Muscle layer of duodenum (tissue), 2 donors: ENCODE measurements at regions not wholly inside any gene's neighbourhood (a gene's known extent, or its start where the extent isn't known, plus 50 kb on each side); places are given as distances from the start of the nearest gene placed in this dataset.

Experiments used
- H3K27ac ChIP-seq: one replicate; pipeline ENCODE4 v1.7.0; 2013; ENCODE audit warnings: mild to moderate bottlenecking, low read length
- H3K27me3 ChIP-seq: one replicate; pipeline ENCODE4 v1.7.0; 2013; ENCODE audit warnings: low read depth, mild to moderate bottlenecking, control low read depth, low read length
- H3K36me3 ChIP-seq, 2 donors: one replicate each; pipeline ENCODE4 v1.7.0; 2013; ENCODE audit warnings: low read length in 2 of 2, control low read depth in 1 of 2, mild to moderate bottlenecking in 1 of 2; ENCODE audit not compliant: insufficient read depth in 2 of 2, control insufficient read depth in 1 of 2
- H3K4me1 ChIP-seq, 2 donors: one replicate each; pipeline ENCODE4 v1.7.0; 2013; ENCODE audit warnings: low read length in 2 of 2, mild to moderate bottlenecking in 2 of 2, control low read depth in 1 of 2, moderate library complexity in 1 of 2; ENCODE audit not compliant: insufficient read depth in 2 of 2, control insufficient read depth in 1 of 2
- H3K4me3 ChIP-seq, 2 donors: one replicate each; pipeline ENCODE4 v1.7.0; 2013; ENCODE audit warnings: low read length in 2 of 2, low read depth in 1 of 2, mild to moderate bottlenecking in 1 of 2
- H3K9me3 ChIP-seq, 2 donors: one replicate each; pipeline ENCODE4 v1.7.0; 2013; ENCODE audit warnings: low read length in 2 of 2, control low read depth in 1 of 2, mild to moderate bottlenecking in 1 of 2; ENCODE audit not compliant: control insufficient read depth in 1 of 2
- donor health status: healthy.

GRCh38 chr7:33807155-33807530 is 98.2 kb upstream of the BMPER start:
- H3K27me3 ChIP-seq = no peaks in the 10 kb centered on the region
- no peaks in the 10 kb centered on the region for H3K9me3 ChIP-seq
- no peak overlapping the region for H3K27ac ChIP-seq
- H3K36me3 ChIP-seq = no peaks in the 10 kb centered on the region
- H3K4me3 ChIP-seq = no peak overlapping the region
- H3K4me1 ChIP-seq = peaks cover 0 to 9% of the 10 kb centered on the region in 2 donors

- Histone ChIP-seq H3K9me3 (no peaks in the 10 kb centered on the region), H3K27me3 (no peaks in the 10 kb centered on the region), H3K4me3 (no peak overlapping the region), H3K36me3 (no peaks in the 10 kb centered on the region), H3K4me1 (peaks cover 0 to 9% of the 10 kb centered on the region in 2 donors), H3K27ac (no peak overlapping the region)
Measured at GRCh38 chr7:33807779-33808482, 97.4 kb upstream of the BMPER start.

GRCh38 chr7:33809228-33809627 is 96.1 kb upstream of the BMPER start:
- peaks cover 0 to 9% of the 10 kb centered on the region in 2 donors for H3K4me1 ChIP-seq
- no peaks in the 10 kb centered on the region for H3K27me3 ChIP-seq
- no peaks in the 10 kb centered on the region for H3K36me3 ChIP-seq
- H3K4me3 ChIP-seq = no peak overlapping the region
- H3K27ac ChIP-seq = no peak overlapping the region
- H3K9me3 ChIP-seq = no peaks in the 10 kb centered on the region

- Histone ChIP-seq H3K9me3 (no peaks in the 10 kb centered on the region), H3K27me3 (no peaks in the 10 kb centered on the region), H3K4me3 (no peak overlapping the region), H3K4me1 (peaks cover 0 to 9% of the 10 kb centered on the region in 2 donors), H3K36me3 (no peaks in the 10 kb centered on the region), H3K27ac (no peak overlapping the region)
Measured at GRCh38 chr7:33810356-33810755, 95.0 kb upstream of the BMPER start.

- Histone ChIP-seq H3K36me3 (no peaks in the 10 kb centered on the region), H3K4me1 (no peaks in the 10 kb centered on the region), H3K4me3 (no peak overlapping the region), H3K27me3 (no peaks in the 10 kb centered on the region), H3K27ac (no peak overlapping the region), H3K9me3 (peaks cover 0 to 3% of the 10 kb centered on the region in 2 donors)
Measured at GRCh38 chr7:33813331-33813730, 92.0 kb upstream of the BMPER start.

GRCh38 chr7:33814400-33814799 is 90.9 kb upstream of the BMPER start:
- no peaks in the 10 kb centered on the region for H3K27me3 ChIP-seq
- peak overlapping the region in 1 of 2 donors; percentile 37 for H3K4me3 ChIP-seq
- no peaks in the 10 kb centered on the region for H3K4me1 ChIP-seq
- H3K36me3 ChIP-seq = no peaks in the 10 kb centered on the region
- H3K27ac ChIP-seq = no peak overlapping the region
- peaks cover 0 to 3% of the 10 kb centered on the region in 2 donors for H3K9me3 ChIP-seq

GRCh38 chr7:33814936-33815335 is 90.4 kb upstream of the BMPER start:
- no peaks in the 10 kb centered on the region for H3K36me3 ChIP-seq
- H3K27ac ChIP-seq = no peak overlapping the region
- H3K4me3 ChIP-seq = peak overlapping the region; percentile 6 to 37
- no peaks in the 10 kb centered on the region for H3K4me1 ChIP-seq
- no peaks in the 10 kb centered on the region for H3K27me3 ChIP-seq
- peaks cover 0 to 3% of the 10 kb centered on the region in 2 donors for H3K9me3 ChIP-seq

GRCh38 chr7:33815336-33815735 is 90.0 kb upstream of the BMPER start:
- Histone ChIP-seq H3K36me3 (no peaks in the 10 kb centered on the region), H3K9me3 (peaks cover 0 to 3% of the 10 kb centered on the region in 2 donors), H3K27me3 (no peaks in the 10 kb centered on the region), H3K27ac (no peak overlapping the region), H3K4me3 (peak overlapping the region in 1 of 2 donors; percentile 6), H3K4me1 (no peaks in the 10 kb centered on the region)

GRCh38 chr7:33816106-33816505 is 89.2 kb upstream of the BMPER start:
- Histone ChIP-seq H3K27ac (no peak overlapping the region), H3K36me3 (no peaks in the 10 kb centered on the region), H3K27me3 (no peaks in the 10 kb centered on the region), H3K4me1 (no peaks in the 10 kb centered on the region), H3K9me3 (peaks cover 0 to 3% of the 10 kb centered on the region in 2 donors), H3K4me3 (no peak overlapping the region)

- Histone ChIP-seq H3K4me1 (no peaks in the 10 kb centered on the region), H3K4me3 (no peak overlapping the region), H3K9me3 (peaks cover 0 to 3% of the 10 kb centered on the region in 2 donors), H3K27me3 (no peaks in the 10 kb centered on the region), H3K36me3 (no peaks in the 10 kb centered on the region), H3K27ac (no peak overlapping the region)
Measured at GRCh38 chr7:33819658-33820057, 85.7 kb upstream of the BMPER start.

- Histone ChIP-seq H3K4me3 (no peak overlapping the region), H3K36me3 (no peaks in the 10 kb centered on the region), H3K9me3 (peaks cover 0 to 3% of the 10 kb centered on the region in 2 donors), H3K4me1 (no peaks in the 10 kb centered on the region), H3K27me3 (no peaks in the 10 kb centered on the region), H3K27ac (no peak overlapping the region)
Measured at GRCh38 chr7:33820206-33820605, 85.1 kb upstream of the BMPER start.

- Histone ChIP-seq H3K27ac (no peak overlapping the region), H3K36me3 (no peaks in the 10 kb centered on the region), H3K4me1 (no peaks in the 10 kb centered on the region), H3K27me3 (no peaks in the 10 kb centered on the region), H3K4me3 (no peak overlapping the region), H3K9me3 (peaks cover 0 to 3% of the 10 kb centered on the region in 2 donors)
Measured at GRCh38 chr7:33821970-33822369, 83.4 kb upstream of the BMPER start.
